Pons (tissue), 1 donor: ENCODE measurements at regions not wholly inside any gene's neighbourhood (a gene's known extent, or its start where the extent isn't known, plus 50 kb on each side); places are given as distances from the start of the nearest gene placed in this dataset.
"Not testable (repeated sequence)": the region's sequence is repeated elsewhere in the genome, so short reads cannot be mapped to it uniquely, and the experiment has no call there.

Source experiments
- DNase-seq: peaks from one replicate; pipeline ENCODE4 v3.0.0-alpha.2; 2016; ENCODE audit warnings: low spot score

- no peak for DNase-seq
Observed at GRCh38 chr1:70820396-70820795, 227.2 kb downstream of the PTGER3 start.

DNA sequence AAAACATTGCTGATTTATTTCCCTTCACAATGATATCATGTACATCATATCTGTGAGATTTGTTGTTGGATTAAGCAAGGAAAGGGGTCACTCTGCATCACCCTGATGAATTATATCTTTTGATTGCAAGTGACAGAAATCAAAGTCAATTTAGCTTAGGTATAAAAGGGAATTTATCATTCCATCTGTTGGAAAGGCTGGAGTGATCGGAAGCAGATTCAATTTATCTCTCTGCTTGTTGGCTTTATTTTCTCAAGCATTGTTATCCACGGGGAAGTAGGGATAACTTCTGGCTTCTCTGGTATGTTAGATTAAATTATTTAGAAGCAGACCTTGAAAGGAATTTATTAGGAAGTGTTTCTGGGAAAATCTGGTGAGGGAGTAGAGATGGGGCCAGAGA is 226.6 kb downstream of the PTGER3 start:
- DNase-seq: no peak

GRCh38 chr1:70826428-70826827 is 221.2 kb downstream of the PTGER3 start:
- DNase-seq: no peak

- no peak for DNase-seq
Observed at GRCh38 chr1:70827030-70827429, 220.6 kb downstream of the PTGER3 start.

DNA sequence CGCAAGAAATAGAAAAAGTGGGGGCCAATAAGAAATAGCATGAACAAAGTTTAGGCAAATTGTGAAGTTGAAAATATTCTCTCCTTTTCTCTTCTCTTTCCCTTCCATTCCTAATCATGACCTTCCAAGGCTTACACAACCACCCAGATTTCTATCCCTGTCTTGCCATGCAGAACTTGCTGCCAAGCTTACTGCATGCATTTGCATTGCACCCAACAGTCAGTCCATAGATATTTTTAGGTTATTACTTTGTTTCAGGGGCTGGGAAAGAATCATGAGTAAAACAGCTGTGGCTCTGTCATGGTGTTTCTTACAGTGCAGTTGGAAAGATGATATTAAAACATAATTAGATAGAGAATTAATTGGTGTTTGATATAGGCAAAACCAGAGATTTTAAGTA is 219.4 kb downstream of the PTGER3 start:
- DNase-seq: no peak

DNA sequence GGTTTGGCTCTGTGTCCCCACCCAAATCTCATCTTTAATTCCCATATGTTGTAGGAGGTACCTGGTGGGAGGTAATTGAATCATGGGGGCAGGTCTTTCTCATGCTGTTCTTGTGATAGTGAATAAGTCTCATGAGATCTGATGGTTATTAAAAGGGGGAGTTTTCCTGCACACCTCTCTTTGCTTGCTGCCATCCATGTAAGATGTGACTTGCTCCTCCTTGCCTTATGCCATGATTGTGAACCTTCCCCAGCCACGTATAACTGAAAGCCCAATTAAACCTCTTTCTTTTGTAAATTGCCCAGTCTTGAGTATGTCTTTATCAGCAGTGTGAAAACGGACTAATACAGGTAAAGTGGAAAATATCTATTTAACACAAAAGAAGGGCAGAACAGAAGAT is 213.3 kb downstream of the PTGER3 start:
- DNase-seq: not testable (repeated sequence)

GRCh38 chr1:70836456-70836855 is 211.2 kb downstream of the PTGER3 start:
- no peak for DNase-seq

GRCh38 chr1:70840260-70840953 is 207.2 kb downstream of the PTGER3 start:
- no peak for DNase-seq

DNA sequence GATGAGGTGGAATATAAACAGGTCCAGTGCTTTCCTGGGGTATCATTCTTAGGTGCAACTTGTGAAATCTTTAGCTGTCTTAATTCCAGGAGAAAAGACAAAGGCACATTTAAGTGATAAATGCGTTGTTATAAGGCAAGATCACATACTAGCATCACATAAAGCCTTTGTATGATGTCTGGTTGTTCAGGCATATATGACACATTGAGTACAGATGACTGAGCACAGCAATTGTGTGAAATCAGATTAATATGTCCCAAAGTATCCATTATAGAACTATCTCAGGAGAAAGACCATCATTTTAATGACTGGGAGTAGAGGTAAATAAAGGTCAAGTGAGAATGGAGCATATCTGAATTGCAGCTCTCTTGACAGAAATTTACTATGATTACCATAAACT is 205.1 kb downstream of the PTGER3 start:
- no peak for DNase-seq

DNA sequence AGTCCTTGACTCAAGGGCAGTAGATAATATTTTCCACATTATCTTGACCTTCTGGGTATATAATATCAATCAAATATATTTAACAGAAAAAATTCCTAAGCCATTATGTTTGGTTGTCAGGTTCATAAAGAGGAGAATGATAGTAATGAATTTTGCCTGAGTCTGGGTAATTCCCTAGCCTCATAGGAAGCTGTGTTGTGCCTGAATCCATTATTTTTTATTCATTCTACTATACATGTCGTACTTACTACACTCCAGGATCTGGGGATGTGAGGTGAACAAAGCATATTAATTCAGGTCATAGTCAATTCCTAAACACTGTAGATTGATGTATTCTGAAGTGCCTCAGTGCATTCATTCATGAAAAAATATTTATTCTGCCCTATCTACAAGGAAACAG is 204.2 kb downstream of the PTGER3 start:
- DNase-seq: no peak

- no peak for DNase-seq
Observed at GRCh38 chr1:70847013-70847412, 200.6 kb downstream of the PTGER3 start.

DNA sequence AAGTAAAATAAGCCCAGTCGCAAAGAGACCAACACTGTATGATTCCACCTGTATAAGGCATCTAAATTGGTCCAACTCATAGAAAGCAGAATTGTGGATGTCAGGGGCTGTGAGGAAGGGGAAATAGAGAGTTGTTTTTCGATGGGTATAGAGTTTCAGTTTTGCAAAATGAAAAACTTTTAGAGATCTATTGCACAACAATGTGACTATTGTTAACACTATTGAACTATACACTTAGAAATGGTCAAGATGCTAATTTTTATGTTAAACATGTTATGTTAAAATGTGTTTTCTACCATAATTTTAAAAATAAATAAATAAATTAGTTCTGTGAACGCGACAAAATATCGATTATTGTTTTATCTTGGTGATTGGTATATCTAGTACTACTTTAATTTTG is 192.4 kb downstream of the PTGER3 start:
- no peak for DNase-seq

- no peak for DNase-seq
Observed at GRCh38 chr1:70856201-70856600, 191.4 kb downstream of the PTGER3 start.

DNA sequence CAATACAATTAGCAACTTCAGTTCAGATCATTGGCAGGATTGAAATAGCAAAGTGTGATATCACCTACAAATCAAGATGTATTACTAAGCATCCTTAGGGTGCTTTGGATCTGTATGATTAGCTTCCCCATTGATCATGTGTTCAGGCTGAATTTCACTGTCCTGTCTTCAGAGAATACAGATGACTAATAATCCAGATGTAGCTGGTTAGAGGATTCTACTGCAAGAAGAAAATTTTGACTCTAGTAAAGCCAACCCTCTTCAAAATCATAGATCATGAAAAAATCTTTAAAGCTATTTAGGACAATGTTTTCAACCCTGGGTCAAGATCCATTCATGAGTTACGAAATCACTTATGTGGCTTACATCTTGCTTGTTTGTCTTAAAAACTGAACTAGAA is 184.4 kb downstream of the PTGER3 start:
- DNase-seq: no peak

DNA sequence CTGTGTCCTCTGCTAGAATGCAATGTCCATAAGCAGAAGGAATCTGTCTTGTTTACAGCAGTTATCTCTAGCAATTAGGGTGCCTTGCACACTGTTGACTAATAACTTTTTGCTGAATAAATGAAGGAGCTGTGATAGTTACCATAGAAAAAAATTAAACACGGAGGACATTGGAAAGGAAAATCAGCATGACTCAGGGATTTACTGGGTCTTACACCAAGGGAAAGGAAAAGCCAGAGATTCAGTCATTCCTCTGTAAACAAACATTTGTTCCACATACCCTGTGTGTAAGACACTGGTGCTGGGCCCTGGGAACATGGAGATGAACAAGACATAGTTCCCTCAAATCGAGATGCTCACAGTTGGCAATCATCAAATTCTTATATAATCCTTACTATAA is 183.3 kb downstream of the PTGER3 start:
- no peak for DNase-seq

- DNase-seq: no peak
Observed at GRCh38 chr1:70866542-70867264, 180.9 kb downstream of the PTGER3 start.

- no peak for DNase-seq
Observed at GRCh38 chr1:70871790-70872189, 175.8 kb downstream of the PTGER3 start.

DNA sequence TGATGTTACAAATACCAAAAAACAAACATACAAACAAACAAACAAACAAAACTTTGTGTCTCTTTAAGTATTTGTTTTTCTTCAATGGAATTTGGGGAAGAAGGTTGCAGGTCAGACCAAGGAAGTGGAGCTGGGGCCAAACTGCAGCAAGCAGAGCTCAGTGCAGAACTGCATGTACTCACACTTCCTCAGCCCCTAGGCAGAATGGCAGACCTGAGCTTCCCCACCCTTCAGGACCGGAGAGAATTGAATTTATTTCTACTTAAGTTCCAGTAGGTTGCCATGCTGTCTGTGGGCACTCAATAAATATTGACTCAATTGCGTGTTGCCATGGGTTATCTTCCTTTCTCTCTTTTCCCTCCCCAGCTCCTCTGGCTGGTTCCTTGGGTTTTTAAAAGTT is 173.6 kb downstream of the PTGER3 start:
- no peak for DNase-seq

DNA sequence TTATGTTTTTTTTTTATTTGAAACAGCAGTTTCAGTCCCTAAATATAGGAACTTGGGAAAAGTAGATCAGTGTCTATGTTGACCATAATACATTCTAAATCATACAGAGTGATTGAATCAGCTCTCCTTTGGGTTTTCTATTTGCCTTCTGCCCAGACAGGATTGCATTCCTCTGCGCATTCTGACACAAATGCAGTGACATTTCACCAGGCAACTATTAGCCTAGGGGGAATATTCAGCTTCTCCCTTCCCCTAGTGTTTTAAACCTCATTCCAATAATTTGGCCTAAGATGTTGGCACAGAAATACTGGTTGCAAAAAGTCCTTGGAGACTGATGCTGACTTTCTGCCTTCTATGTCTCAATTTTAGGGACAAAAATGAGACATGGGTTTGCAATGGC is 172.8 kb downstream of the PTGER3 start:
- DNase-seq: no peak

GRCh38 chr1:70877343-70877742 is 170.3 kb downstream of the PTGER3 start:
- no peak for DNase-seq

DNA sequence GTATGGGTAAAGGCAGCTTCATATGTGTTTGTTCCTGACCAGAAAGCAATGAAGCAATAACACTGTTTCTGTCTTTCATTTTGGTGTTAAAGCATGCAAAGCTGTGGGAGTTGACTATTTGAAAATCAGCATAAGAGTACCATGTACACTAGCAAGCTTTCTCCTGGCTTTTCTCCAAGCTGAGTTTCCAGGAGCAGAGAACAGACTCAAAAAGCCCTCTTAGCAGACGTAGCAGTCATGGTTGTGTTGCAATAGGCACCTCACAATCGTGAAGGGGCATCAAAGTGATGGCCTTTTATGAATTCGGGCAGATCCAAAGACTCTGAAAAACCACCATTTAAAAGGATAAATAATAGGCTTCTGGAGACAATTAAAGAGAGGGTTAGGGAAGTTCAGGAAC is 159.7 kb downstream of the PTGER3 start:
- no peak for DNase-seq

DNA sequence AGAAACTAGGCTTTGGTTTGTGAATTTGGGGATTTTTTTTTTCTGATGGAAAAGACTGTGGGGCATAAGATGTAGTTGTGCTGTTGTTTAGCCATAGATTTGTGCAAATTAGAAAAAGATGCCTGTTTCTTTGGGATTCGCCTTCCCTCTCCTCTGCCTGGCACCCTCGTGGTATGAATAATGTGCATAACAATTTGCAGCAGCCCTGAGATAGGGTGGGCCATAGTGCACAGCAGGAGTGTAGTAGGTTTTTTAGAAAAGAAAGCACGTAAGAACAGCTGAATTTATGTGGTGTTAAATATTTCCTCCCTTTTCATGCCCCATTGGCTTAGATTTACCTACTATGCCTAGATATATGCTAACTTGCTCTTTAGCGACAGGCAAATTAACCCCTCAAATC is 158.9 kb downstream of the PTGER3 start:
- DNase-seq: no peak

- no peak for DNase-seq
Observed at GRCh38 chr1:70890408-70890807, 157.2 kb downstream of the PTGER3 start.
